ENCODE measurements at regions not wholly inside any gene's neighbourhood (a gene's known extent, or its start where the extent isn't known, plus 50 kb on each side); places are given as distances from the start of the nearest gene placed in this dataset.

- no peak overlapping the region for H3K4me3 Mint-ChIP-seq
- no peaks in the 10 kb centered on the region for H3K4me1 Mint-ChIP-seq
- DNase-seq (no peak), ATAC-seq (ENCODE audit: low read depth) (no peak)
- peaks cover 2% of the 10 kb centered on the region for H3K27me3 Mint-ChIP-seq
- peaks cover 2% of the 10 kb centered on the region for H3K9me3 Mint-ChIP-seq
- no peak overlapping the region for H3K27ac Mint-ChIP-seq
- POLR2A ChIA-PET, result no interaction called here
- no peaks in the 10 kb centered on the region for H3K36me3 Mint-ChIP-seq
These were observed 1424.2 kb downstream of the MRPL39 start for GRCh38 chr21:24183077-24183476.

GRCh38 chr21:24179110-24179509 lies 1428.2 kb downstream of the MRPL39 start:
- POLR2A ChIA-PET, result no interaction called here
- H3K4me3 Mint-ChIP-seq, result no peak overlapping the region
- H3K27ac Mint-ChIP-seq, result no peak overlapping the region
- no peaks in the 10 kb centered on the region for H3K36me3 Mint-ChIP-seq
- H3K27me3 Mint-ChIP-seq, result no peaks in the 10 kb centered on the region
- H3K9me3 Mint-ChIP-seq, result peaks cover 2% of the 10 kb centered on the region
- H3K4me1 Mint-ChIP-seq, result no peaks in the 10 kb centered on the region
- ATAC-seq (ENCODE audit: low read depth) (no peak), DNase-seq (no peak)

- POLR2A ChIA-PET, result no interaction called here
- DNase-seq, result no peak
- H3K36me3 Mint-ChIP-seq, result no peaks in the 10 kb centered on the region
- no peaks in the 10 kb centered on the region for H3K4me1 Mint-ChIP-seq
- H3K4me3 Mint-ChIP-seq, result no peak overlapping the region
- no peaks in the 10 kb centered on the region for H3K27me3 Mint-ChIP-seq
- no peak overlapping the region for H3K27ac Mint-ChIP-seq
- H3K9me3 Mint-ChIP-seq, result peaks cover 3% of the 10 kb centered on the region
- ATAC-seq (ENCODE audit: low read depth), result no peak
These were observed 1432.2 kb downstream of the MRPL39 start for GRCh38 chr21:24175106-24175505.

- POLR2A ChIA-PET, result no interaction called here
- no peak overlapping the region for H3K27ac Mint-ChIP-seq
- H3K4me3 Mint-ChIP-seq, result no peak overlapping the region
- DNase-seq (no peak), ATAC-seq (ENCODE audit: low read depth) (no peak)
- no peaks in the 10 kb centered on the region for H3K27me3 Mint-ChIP-seq
- no peaks in the 10 kb centered on the region for H3K36me3 Mint-ChIP-seq
- no peaks in the 10 kb centered on the region for H3K4me1 Mint-ChIP-seq
- H3K9me3 Mint-ChIP-seq, result peaks cover 1% of the 10 kb centered on the region
These were observed 1435.5 kb downstream of the MRPL39 start for GRCh38 chr21:24171736-24172135.

GRCh38 chr21:24163539-24163938 lies 1443.7 kb downstream of the MRPL39 start:
- H3K27ac Mint-ChIP-seq, result no peak overlapping the region
- H3K36me3 Mint-ChIP-seq, result no peaks in the 10 kb centered on the region
- ATAC-seq (ENCODE audit: low read depth) (no peak), DNase-seq (no peak)
- peaks cover 6% of the 10 kb centered on the region for H3K27me3 Mint-ChIP-seq
- H3K4me3 Mint-ChIP-seq, result no peak overlapping the region
- no peaks in the 10 kb centered on the region for H3K4me1 Mint-ChIP-seq
- POLR2A ChIA-PET, result no interaction called here
- no peaks in the 10 kb centered on the region for H3K9me3 Mint-ChIP-seq

GRCh38 chr21:24160528-24160927 lies 1446.8 kb downstream of the MRPL39 start:
- DNase-seq (no peak), ATAC-seq (ENCODE audit: low read depth) (no peak)
- no peaks in the 10 kb centered on the region for H3K9me3 Mint-ChIP-seq
- peaks cover 2% of the 10 kb centered on the region for H3K4me1 Mint-ChIP-seq
- POLR2A ChIA-PET, result no interaction called here
- H3K27ac Mint-ChIP-seq, result no peak overlapping the region
- H3K27me3 Mint-ChIP-seq, result peaks cover 6% of the 10 kb centered on the region
- H3K4me3 Mint-ChIP-seq, result no peak overlapping the region
- H3K36me3 Mint-ChIP-seq, result no peaks in the 10 kb centered on the region

- no peaks in the 10 kb centered on the region for H3K27me3 Mint-ChIP-seq
- no peak overlapping the region for H3K4me3 Mint-ChIP-seq
- peaks cover under 1% of the 10 kb centered on the region for H3K4me1 Mint-ChIP-seq
- no peaks in the 10 kb centered on the region for H3K36me3 Mint-ChIP-seq
- H3K27ac Mint-ChIP-seq, result no peak overlapping the region
- POLR2A ChIA-PET, result no interaction called here
- no peak for ATAC-seq (ENCODE audit: low read depth)
- H3K9me3 Mint-ChIP-seq, result no peaks in the 10 kb centered on the region
- DNase-seq, result no peak
These were observed 1454.1 kb downstream of the MRPL39 start for GRCh38 chr21:24153137-24153536.

- Mint-ChIP-seq H3K27ac (no peak overlapping the region), H3K4me1 (no peaks in the 10 kb centered on the region), H3K9me3 (no peaks in the 10 kb centered on the region), H3K36me3 (no peaks in the 10 kb centered on the region), H3K4me3 (no peak overlapping the region), H3K27me3 (no peaks in the 10 kb centered on the region)
- DNase-seq, result no peak
- ATAC-seq (ENCODE audit: low read depth), result no peak
- POLR2A ChIA-PET, result no interaction called here
These were observed 1456.5 kb downstream of the MRPL39 start for GRCh38 chr21:24150753-24151152.

GRCh38 chr21:24148461-24148860 lies 1458.8 kb downstream of the MRPL39 start:
- Mint-ChIP-seq H3K4me3 (no peak overlapping the region), H3K9me3 (no peaks in the 10 kb centered on the region), H3K4me1 (no peaks in the 10 kb centered on the region), H3K27ac (no peak overlapping the region), H3K36me3 (no peaks in the 10 kb centered on the region), H3K27me3 (peaks cover 4% of the 10 kb centered on the region)
- POLR2A ChIA-PET, result no interaction called here
- ATAC-seq (ENCODE audit: low read depth) (no peak), DNase-seq (no peak)

GRCh38 chr21:24147674-24148073 lies 1459.6 kb downstream of the MRPL39 start:
- Mint-ChIP-seq H3K27me3 (peaks cover 4% of the 10 kb centered on the region), H3K36me3 (no peaks in the 10 kb centered on the region), H3K27ac (no peak overlapping the region), H3K4me3 (no peak overlapping the region), H3K4me1 (no peaks in the 10 kb centered on the region), H3K9me3 (no peaks in the 10 kb centered on the region)
- DNase-seq (no peak), ATAC-seq (ENCODE audit: low read depth) (no peak)
- POLR2A ChIA-PET, result no interaction called here

- POLR2A ChIA-PET, result no interaction called here
- H3K27ac Mint-ChIP-seq, result no peak overlapping the region
- peaks cover 6% of the 10 kb centered on the region for H3K27me3 Mint-ChIP-seq
- no peaks in the 10 kb centered on the region for H3K9me3 Mint-ChIP-seq
- no peaks in the 10 kb centered on the region for H3K36me3 Mint-ChIP-seq
- H3K4me1 Mint-ChIP-seq, result no peaks in the 10 kb centered on the region
- no peak overlapping the region for H3K4me3 Mint-ChIP-seq
- no peak for DNase-seq
- no peak for ATAC-seq (ENCODE audit: low read depth)
These were observed 1476.2 kb downstream of the MRPL39 start for GRCh38 chr21:24131056-24131455.

- Mint-ChIP-seq H3K27me3 (peaks cover 6% of the 10 kb centered on the region), H3K4me1 (no peaks in the 10 kb centered on the region), H3K27ac (no peak overlapping the region), H3K9me3 (no peaks in the 10 kb centered on the region), H3K36me3 (no peaks in the 10 kb centered on the region), H3K4me3 (no peak overlapping the region)
- ATAC-seq (ENCODE audit: low read depth) (no peak), DNase-seq (no peak)
- POLR2A ChIA-PET, result no interaction called here
These were observed 1479.6 kb downstream of the MRPL39 start for GRCh38 chr21:24127651-24128050.

GRCh38 chr21:24123785-24124184 lies 1483.5 kb downstream of the MRPL39 start:
- POLR2A ChIA-PET, result no interaction called here

GRCh38 chr21:24118738-24119459 lies 1488.4 kb downstream of the MRPL39 start:
- no peaks in the 10 kb centered on the region for H3K27me3 Mint-ChIP-seq
- DNase-seq, result no peak
- H3K4me3 Mint-ChIP-seq, result no peak overlapping the region
- no peak overlapping the region for H3K27ac Mint-ChIP-seq
- POLR2A ChIA-PET, result no interaction called here
- no peak for ATAC-seq (ENCODE audit: low read depth)
- no peaks in the 10 kb centered on the region for H3K4me1 Mint-ChIP-seq
- H3K9me3 Mint-ChIP-seq, result no peaks in the 10 kb centered on the region
- no peaks in the 10 kb centered on the region for H3K36me3 Mint-ChIP-seq

More at GRCh38 chr21:24123785-24124184, 1483.5 kb downstream of the MRPL39 start:
- Mint-ChIP-seq H3K27me3 (peaks cover 6% of the 10 kb centered on the region), H3K4me3 (no peak overlapping the region), H3K27ac (no peak overlapping the region), H3K9me3 (no peaks in the 10 kb centered on the region), H3K36me3 (no peaks in the 10 kb centered on the region), H3K4me1 (no peaks in the 10 kb centered on the region)
- DNase-seq, result no peak
- no peak for ATAC-seq (ENCODE audit: low read depth)

GRCh38 chr21:24115141-24115540 lies 1492.1 kb downstream of the MRPL39 start:
- Mint-ChIP-seq H3K4me1 (no peaks in the 10 kb centered on the region), H3K27ac (no peak overlapping the region)
- POLR2A ChIA-PET, result no interaction called here

More at GRCh38 chr21:24115141-24115540, 1492.1 kb downstream of the MRPL39 start:
- no peak for ATAC-seq (ENCODE audit: low read depth)
- no peak for DNase-seq
- Mint-ChIP-seq H3K36me3 (no peaks in the 10 kb centered on the region), H3K27me3 (no peaks in the 10 kb centered on the region), H3K9me3 (no peaks in the 10 kb centered on the region), H3K4me3 (no peak overlapping the region)

Data from activated naive CD8-positive, alpha-beta T cell treated with anti-CD3 and anti-CD28 coated beads, Interleukin-2, amount 10 ng/mL, durations not matched to agents 7 days and 5 days (primary cell).